ENCODE measurements at regions not wholly inside any gene's neighbourhood (a gene's known extent, or its start where the extent isn't known, plus 50 kb on each side); places are given as distances from the start of the nearest gene placed in this dataset.

- TF ChIP-seq POLR2A (IDR thresholded peaks at IDR 0.05) = no peak
- TF ChIP-seq, protein P1, sequence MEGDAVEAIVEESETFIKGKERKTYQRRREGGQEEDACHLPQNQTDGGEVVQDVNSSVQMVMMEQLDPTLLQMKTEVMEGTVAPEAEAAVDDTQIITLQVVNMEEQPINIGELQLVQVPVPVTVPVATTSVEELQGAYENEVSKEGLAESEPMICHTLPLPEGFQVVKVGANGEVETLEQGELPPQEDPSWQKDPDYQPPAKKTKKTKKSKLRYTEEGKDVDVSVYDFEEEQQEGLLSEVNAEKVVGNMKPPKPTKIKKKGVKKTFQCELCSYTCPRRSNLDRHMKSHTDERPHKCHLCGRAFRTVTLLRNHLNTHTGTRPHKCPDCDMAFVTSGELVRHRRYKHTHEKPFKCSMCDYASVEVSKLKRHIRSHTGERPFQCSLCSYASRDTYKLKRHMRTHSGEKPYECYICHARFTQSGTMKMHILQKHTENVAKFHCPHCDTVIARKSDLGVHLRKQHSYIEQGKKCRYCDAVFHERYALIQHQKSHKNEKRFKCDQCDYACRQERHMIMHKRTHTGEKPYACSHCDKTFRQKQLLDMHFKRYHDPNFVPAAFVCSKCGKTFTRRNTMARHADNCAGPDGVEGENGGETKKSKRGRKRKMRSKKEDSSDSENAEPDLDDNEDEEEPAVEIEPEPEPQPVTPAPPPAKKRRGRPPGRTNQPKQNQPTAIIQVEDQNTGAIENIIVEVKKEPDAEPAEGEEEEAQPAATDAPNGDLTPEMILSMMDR (IDR thresholded peaks at IDR 0.05) = no peak
- WGBS, 2 donors = 81 to 88% methylated on average over 2 of the region's 2 CpGs
Observed at GRCh38 chr11:22556381-22556780, 69.2 kb downstream of the FANCF start.

GRCh38 chr11:22555881-22556280, 69.7 kb downstream of the FANCF start:
- no peaks in the 10 kb centered on the region for H3K4me1 ChIP-seq
- no peak overlapping the region for H3K27ac ChIP-seq
- H3K36me3 ChIP-seq (replicated peaks in 1 of 2; ENCODE audit: insufficient read depth in 1 of 2, low read depth in 2 of 2) = no peaks in the 10 kb centered on the region
- TF ChIP-seq, protein P1 (IDR thresholded peaks at IDR 0.05) = no peak
- TF ChIP-seq POLR2A (IDR thresholded peaks at IDR 0.05) = no peak
- H3K9me3 ChIP-seq = no peaks in the 10 kb centered on the region
- no peaks in the 10 kb centered on the region for H3K27me3 ChIP-seq
- no peak for ATAC-seq
- intact Hi-C loops (cut with DNase I) = no loop called here
- H3K4me3 ChIP-seq = no peak overlapping the region
- 70 to 81% methylated on average over 1 of the region's 1 CpG for WGBS, 2 donors
- no peak for DNase-seq

More at GRCh38 chr11:22556381-22556780, 69.2 kb downstream of the FANCF start:
- H3K27me3 ChIP-seq = no peaks in the 10 kb centered on the region
- H3K4me3 ChIP-seq = no peak overlapping the region
- ATAC-seq (no peak), DNase-seq (no peak)
- no peaks in the 10 kb centered on the region for H3K36me3 ChIP-seq (replicated peaks in 1 of 2; ENCODE audit: insufficient read depth in 1 of 2, low read depth in 2 of 2)
- H3K4me1 ChIP-seq = no peaks in the 10 kb centered on the region
- intact Hi-C loops (cut with DNase I) = no loop called here
- no peak overlapping the region for H3K27ac ChIP-seq
- H3K9me3 ChIP-seq = no peaks in the 10 kb centered on the region

DNA sequence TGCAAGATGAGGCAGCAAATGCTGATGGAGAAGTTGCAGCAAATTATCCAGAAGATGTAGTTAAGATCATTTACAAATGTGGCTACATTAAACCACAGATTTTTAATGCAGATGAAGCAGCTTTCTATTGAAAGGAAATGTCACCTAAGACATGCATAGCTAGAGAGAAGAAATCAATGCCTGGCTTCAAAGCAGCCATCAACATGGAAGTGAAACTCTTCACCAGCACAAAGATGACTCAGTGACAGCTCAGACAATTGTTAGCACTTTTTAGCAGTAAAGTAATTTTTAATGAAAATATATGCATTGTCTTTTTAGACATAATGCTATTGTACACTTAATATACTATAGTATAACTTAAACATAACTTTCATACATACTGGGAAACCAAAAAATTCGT, 71.4 kb downstream of the FANCF start:
- Histone ChIP-seq H3K27me3 (no peaks in the 10 kb centered on the region), H3K4me1 (no peaks in the 10 kb centered on the region), H3K27ac (no peak overlapping the region), H3K9me3 (no peaks in the 10 kb centered on the region), H3K36me3 (replicated peaks in 1 of 2; ENCODE audit: insufficient read depth in 1 of 2, low read depth in 2 of 2) (no peaks in the 10 kb centered on the region), H3K4me3 (no peak overlapping the region)
- intact Hi-C loops (cut with DNase I) = no loop called here
- WGBS, 2 donors = 36 to 40% methylated on average over 1 of the region's 1 CpG
- DNase-seq (no peak), ATAC-seq (no peak)
- TF ChIP-seq, protein P1 (IDR thresholded peaks at IDR 0.05) = no peak
- no peak for TF ChIP-seq POLR2A (IDR thresholded peaks at IDR 0.05)

DNA sequence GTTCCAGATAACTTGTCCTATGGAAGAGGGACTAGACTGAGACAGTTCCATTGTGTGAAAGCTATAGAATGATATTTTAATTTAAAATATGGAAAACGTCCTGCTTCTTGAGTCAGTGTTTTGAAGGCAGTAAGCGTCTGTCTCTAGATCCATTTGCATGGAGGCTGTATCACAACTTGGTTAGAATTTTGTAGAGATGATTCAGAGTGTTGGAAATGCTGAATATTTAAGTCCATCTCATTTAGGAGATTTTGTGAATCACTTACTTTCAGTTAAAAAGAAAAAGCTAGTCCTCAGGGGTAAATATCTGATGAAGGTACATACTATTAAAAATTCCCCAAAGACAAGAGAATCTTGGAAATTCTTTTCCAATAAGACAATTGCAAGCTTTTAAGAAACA, 72.7 kb downstream of the FANCF start:
- intact Hi-C loops (cut with DNase I) = no loop called here
- H3K27ac ChIP-seq = no peak overlapping the region
- WGBS, 2 donors = 69 to 72% methylated on average over 2 of the region's 2 CpGs
- ATAC-seq (no peak), DNase-seq (no peak)
- TF ChIP-seq, protein P1 (IDR thresholded peaks at IDR 0.05) = no peak
- TF ChIP-seq POLR2A (IDR thresholded peaks at IDR 0.05) = no peak
- H3K4me3 ChIP-seq = no peak overlapping the region
- H3K4me1 ChIP-seq = no peaks in the 10 kb centered on the region
- H3K9me3 ChIP-seq = no peaks in the 10 kb centered on the region
- H3K27me3 ChIP-seq = no peaks in the 10 kb centered on the region
- H3K36me3 ChIP-seq (replicated peaks in 1 of 2; ENCODE audit: insufficient read depth in 1 of 2, low read depth in 2 of 2) = no peaks in the 10 kb centered on the region

- Histone ChIP-seq H3K9me3 (no peaks in the 10 kb centered on the region), H3K4me3 (no peak overlapping the region), H3K4me1 (no peaks in the 10 kb centered on the region), H3K27ac (no peak overlapping the region), H3K36me3 (replicated peaks in 1 of 2; ENCODE audit: insufficient read depth in 1 of 2, low read depth in 2 of 2) (no peaks in the 10 kb centered on the region), H3K27me3 (no peaks in the 10 kb centered on the region)
- DNase-seq (no peak), ATAC-seq (no peak)
- WGBS, 2 donors = 67 to 83% methylated on average over 1 of the region's 1 CpG
- intact Hi-C loops (cut with DNase I) = no loop called here
- TF ChIP-seq, protein P1 (IDR thresholded peaks at IDR 0.05) = no peak
- no peak for TF ChIP-seq POLR2A (IDR thresholded peaks at IDR 0.05)
Observed at GRCh38 chr11:22546746-22547145, 78.9 kb downstream of the FANCF start.

Measured in body of pancreas (tissue), 4 donors.